RPMI7951 (cell line): ENCODE measurements at regions not wholly inside any gene's neighbourhood (a gene's known extent, or its start where the extent isn't known, plus 50 kb on each side); places are given as distances from the start of the nearest gene placed in this dataset.
A peak's percentile ranks its signal among the peaks of the same experiment; 100 is the strongest.

ENCODE experiments used
- DNase-seq: peaks from one replicate; pipeline ENCODE4 v3.0.0-alpha.2; 2012; ENCODE audit warnings: low read depth

- DNase-seq = peak; percentile 92
Observed at GRCh38 chr4:153988492-153989363, 199.8 kb upstream of the SFRP2 start.

DNA sequence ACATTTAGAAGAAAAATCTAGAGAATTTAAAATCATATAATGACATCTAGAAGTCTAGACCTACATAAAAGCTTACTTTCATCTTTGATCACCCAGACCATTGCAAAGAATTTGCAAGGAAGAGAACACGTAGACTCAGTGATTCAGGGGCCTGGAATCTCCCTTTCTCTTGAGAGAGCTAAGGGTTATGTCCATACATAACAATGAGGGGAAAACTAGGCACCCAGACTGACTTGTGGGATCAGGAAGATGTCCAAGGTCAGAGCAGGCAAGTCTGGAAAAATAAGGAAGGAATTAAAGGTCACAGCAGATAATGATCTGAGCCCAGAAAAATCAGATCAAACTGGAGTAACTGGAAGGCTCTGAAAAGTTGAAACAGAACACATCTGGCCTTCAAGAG is 198.4 kb upstream of the SFRP2 start:
- peak; percentile 95 for DNase-seq

- peak; percentile 8 for DNase-seq
Observed at GRCh38 chr4:153976954-153977353, 188.1 kb upstream of the SFRP2 start.

DNA sequence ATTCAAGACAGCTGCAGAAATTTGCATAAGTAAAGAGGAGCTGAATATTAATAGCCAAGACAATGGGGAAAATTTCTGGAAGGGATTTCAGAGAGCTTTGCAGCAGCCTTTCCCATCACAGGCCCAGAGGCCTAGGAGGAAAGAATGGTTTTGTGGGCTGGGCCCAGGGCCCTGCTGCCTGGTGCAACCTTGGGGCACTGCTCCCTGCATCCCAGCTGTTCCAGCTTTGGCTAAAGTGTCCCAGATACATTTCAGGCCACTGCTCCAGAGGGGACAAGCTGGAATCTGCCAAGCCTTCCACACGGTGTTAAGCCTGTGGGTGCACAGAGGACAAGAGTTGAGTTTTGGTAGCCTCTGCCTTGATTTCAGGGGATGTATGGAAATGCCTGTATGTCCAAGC is 185.6 kb upstream of the SFRP2 start:
- DNase-seq = no peak

- no peak for DNase-seq
Observed at GRCh38 chr4:153973942-153974341, 185.1 kb upstream of the SFRP2 start.

DNA sequence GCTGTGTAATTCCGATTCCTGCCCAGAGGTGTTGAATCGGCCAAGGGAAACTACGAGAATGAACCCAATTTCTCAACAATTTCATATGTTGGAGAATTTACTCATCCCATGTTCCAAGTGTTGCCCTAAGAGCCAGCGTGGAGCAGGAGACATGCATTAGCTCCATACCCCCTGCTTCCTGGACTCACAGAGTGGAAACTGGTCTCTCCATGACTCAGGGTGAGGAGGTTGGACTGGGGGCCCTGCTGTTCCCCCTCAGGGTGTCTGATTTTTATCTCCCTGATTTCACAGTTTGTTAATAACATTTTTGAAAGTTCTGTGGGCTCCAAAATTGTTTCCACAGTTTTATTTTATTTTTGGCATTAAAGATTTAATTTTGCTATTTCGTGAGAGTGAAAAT is 183.0 kb upstream of the SFRP2 start:
- no peak for DNase-seq

DNA sequence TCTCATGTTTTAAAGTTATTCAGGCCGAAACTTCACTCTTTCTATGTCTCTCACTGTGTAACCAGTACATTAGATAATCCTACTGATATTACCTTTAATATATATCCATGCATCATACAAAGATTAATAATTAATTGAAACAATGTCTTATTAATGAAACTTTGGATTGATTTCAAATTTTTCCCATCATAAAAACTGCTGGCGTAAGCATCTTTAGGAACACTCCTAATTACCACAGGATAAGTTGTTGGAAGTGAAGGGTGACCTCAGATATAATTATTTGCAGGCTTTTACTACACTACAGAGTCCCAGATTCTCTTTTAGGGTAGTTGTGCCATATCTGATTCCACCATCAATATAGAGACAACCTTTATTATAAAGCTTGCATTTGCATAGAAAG is 181.3 kb upstream of the SFRP2 start:
- DNase-seq = no peak

DNA sequence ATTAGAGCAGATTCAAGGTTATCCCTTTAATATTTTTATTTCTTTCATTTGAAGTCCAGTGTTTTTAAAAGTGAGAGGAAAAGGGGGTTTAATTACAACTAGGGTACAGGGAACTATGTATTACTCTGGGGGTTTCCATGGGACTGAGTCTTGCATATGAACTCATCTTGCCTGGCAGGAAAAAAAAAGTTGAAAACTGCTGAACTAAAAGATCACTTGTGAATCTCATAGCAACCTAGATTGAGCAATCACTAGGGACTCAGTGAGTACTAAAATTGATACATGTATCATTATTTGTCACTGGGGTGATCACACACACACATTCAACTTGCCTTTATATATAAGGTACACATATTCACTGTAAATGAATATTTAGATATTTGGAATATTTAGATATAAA is 180.7 kb upstream of the SFRP2 start:
- DNase-seq = no peak

DNA sequence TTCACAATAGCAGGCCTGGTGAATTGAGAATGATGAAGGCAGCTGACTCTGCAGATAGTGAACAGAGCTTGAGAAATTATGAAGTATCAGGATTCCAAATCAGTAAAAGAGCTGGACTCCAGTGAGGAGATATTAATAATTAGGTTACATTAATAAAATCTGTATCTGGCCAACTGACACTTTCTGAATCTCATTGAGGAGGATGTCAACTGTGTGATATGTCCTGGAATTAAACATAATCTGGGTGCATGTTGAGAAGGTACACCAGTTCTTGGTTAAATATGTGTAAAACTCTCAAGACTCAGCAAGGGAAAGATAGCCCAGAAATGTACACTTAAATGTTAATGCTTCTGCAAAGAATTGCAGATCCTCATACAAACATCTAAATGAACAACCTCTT is 177.8 kb upstream of the SFRP2 start:
- DNase-seq = no peak

DNA sequence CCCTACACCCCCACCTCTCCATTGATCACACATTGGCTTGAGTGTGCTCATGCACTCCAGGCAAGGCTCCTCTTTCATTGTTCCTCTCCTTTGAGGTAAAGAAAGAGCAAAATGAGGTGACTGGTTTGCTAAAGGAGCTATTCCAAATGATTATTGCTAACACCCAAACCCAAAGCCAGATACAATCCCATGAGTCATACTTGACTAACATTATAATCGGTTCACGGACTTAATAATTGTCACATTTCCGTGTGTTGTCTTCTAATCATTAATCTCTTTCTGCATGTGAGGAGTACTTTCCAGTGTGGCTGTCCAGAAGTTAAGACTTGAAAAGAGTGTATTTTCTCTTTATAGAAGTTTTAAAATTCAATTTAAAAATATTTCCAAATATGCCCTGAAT is 174.3 kb upstream of the SFRP2 start:
- no peak for DNase-seq

- peak; percentile 67 for DNase-seq
Observed at GRCh38 chr4:153962311-153963039, 173.6 kb upstream of the SFRP2 start.

- no peak for DNase-seq
Observed at GRCh38 chr4:153955327-153955726, 166.4 kb upstream of the SFRP2 start.

DNA sequence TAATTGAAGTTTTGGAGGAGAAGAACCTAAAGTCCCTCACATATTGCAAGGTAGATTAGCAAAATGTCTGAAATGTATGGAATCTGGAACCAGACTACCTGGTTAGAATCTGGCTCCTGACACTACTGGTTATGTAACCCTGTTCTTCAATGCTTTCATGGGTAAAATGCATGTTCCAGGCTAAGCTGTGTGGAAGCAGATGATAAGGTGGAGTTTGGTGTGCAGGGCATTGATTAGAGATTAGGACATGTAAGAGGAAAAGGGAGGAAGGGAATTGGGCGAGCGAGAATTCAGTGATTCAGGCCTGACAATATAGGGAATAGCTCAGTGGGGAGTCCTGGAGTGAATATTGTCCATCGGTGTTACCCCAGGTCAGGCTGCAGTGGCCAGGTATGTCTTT is 165.8 kb upstream of the SFRP2 start:
- DNase-seq = no peak

DNA sequence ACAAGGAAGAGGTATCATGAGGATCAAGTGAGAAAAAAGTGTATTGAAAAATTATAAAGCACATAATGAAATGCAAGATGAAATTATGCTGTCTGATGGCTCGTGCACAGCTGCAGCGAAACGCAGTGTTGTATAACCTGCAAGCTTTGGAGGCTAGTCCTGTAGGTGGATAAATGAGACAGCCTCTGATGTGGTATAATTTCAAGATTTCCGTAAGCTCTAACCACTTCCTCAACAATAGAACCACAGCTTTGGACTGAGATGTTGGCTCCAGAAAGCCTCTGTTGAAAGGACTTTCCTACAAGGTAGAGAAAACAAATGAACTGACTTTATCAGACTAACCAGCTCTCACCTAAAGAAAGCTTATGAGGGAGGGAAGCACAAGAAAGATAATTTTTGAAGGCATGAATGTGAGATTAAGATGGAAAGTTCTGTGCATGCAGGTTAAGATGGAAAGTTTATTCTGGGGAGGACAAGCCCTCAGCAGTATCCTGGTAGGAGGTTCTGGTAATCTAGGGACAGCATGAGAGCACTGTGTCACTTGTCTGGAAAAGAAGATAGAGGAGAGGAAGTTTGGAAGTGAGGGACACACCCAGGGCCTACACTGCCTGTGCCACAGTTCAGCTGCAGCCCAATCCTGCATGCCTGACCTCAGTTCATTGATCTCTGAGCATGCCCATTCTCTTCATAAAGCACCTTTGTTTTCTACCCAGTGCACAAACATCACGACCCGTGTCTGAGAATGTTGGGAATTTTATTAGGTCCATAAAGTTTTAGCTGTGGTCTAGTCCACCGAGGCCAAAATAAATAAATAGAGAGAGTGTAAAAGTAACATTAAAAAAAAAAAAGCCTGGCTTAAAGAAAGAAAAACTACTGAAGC is 161.5 kb upstream of the SFRP2 start:
- DNase-seq = peak; percentile 23

DNA sequence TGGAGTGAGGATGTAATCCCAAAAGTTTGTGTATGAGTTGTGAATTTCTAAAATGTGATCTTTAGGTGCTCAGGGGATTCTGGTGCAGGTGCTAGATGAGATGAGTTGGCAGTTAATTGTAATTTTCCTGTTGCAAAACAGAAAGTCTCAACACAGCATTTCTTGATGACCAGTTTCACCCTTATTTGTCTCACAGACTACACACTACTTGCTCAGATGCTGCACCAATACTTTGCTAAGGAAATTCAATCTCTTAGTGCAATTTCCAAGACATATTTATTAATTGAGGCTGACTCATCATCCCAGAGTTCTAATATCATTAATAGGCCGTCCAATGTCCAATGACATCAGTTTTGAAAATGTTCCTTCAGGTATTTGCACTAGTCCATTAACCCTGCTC is 159.2 kb upstream of the SFRP2 start:
- DNase-seq = no peak

DNA sequence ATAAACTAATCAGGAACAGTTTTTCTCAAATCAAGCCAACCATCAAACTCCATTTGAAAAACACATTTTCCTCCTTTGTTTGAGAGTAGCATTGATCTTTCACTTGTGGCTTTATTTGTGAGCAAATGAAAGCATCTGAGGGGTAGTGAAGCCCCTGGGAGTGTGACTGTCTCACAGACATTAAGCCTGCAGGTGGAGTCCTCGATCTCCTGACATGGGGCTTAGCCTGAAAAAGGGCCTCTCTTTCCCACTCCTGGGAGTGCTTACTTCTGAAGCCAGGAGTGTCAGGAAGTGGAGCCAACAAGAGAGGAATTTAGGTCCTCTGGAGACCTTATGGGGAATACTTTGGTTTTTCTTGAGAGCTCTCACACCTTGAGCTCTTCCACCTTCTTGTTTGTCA is 158.2 kb upstream of the SFRP2 start:
- DNase-seq = no peak

- no peak for DNase-seq
Observed at GRCh38 chr4:153945704-153946103, 156.8 kb upstream of the SFRP2 start.

GRCh38 chr4:153943738-153944415 is 155.0 kb upstream of the SFRP2 start:
- no peak for DNase-seq

DNA sequence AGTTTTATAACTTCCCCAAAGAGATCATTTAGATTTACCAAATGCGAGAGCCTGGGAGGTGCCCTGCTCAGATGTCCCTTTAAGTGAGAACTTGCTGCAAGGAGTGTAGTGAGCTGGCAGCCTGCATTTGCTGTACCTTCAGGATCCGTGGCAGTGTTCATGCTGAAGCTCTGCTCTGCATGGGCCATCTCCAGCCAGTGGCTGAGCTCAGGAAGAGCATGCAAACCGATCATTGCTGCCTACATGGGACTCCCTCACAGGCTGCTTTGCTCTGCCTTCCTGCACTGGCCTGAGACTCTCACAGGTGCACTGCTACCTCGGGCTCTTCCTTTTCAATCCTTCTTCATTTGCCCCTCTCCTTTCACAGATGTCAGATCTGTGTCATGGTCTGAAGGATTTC is 152.0 kb upstream of the SFRP2 start:
- no peak for DNase-seq

- DNase-seq = no peak
Observed at GRCh38 chr4:153939570-153939969, 150.7 kb upstream of the SFRP2 start.

DNA sequence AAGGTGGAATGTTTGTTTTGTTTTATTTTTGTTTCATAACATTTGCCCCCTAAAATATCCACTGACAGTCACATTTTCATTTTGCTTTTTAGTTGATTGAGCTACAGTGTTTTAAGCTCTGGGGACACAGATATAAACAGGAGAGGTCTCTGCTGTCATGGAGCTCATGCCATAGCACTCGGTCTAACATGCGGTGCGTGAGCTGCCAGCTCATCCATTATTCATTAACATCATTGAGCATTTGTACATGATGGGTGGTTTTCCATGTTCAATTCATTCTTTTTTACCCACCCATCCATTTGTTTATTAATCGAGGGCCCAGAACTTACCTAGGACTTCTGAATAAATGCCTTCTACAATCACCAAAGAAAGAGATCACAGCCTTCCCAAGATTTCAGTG is 150.1 kb upstream of the SFRP2 start:
- no peak for DNase-seq

DNA sequence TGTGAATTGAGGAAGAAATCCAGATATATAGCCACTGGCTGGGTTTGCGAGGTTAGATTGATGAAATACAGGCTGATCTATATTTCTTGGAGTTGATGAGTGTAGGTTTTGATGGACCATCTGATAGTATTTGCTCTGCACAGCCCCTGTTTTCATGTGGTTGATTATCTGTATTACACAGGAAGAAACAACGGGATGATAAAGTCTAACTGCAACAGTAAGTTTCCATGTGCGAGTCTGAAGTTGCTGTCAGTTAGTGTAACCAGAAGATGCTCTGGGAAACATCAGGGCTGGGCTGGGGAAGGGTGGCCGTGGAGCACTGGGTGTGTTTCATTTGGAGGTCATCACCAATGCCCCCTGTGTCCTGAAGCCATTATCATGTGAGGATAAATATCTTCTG is 148.4 kb upstream of the SFRP2 start:
- no peak for DNase-seq
